Heart left ventricle (tissue), 16 donors: ENCODE measurements at regions not wholly inside any gene's neighbourhood (a gene's known extent, or its start where the extent isn't known, plus 50 kb on each side); places are given as distances from the start of the nearest gene placed in this dataset.

Source experiments
- ATAC-seq, 4 donors: fragments of 200-7000 bp; cut with Tn5 transposase; one replicate each; pipeline ENCODE4 v1.9.1; 2020 to 2022; ENCODE audit warnings: moderate library complexity in 4 of 4, mild to moderate bottlenecking in 3 of 4, moderate number of reproducible peaks in 1 of 4
- DNase-seq, 5 donors: peaks; one replicate each; pipeline ENCODE4 v3.0.0-alpha.2; 2020
- H3K27ac ChIP-seq, 12 donors: fragments of 200-600 bp; sonication (generic) in 4 of 12; one replicate each; pipeline versions ENCODE4 v1.5.0 to v1.8.0; 2016 to 2022; ENCODE audit warnings: mild to moderate bottlenecking in 2 of 12
- H3K27me3 ChIP-seq, 9 donors: fragments of 200-600 bp; sonication (generic) in 2 of 9; one replicate each; pipeline versions ENCODE4 v1.5.1 to v1.8.0; 2016 to 2022; ENCODE audit warnings: mild to moderate bottlenecking in 3 of 9
- H3K36me3 ChIP-seq, 9 donors: fragments of 200-600 bp; sonication (generic) in 2 of 9; one replicate each; pipeline versions ENCODE4 v1.5.0 to v1.8.0; 2018 to 2022; ENCODE audit warnings: mild to moderate bottlenecking in 2 of 9
- H3K4me1 ChIP-seq, 12 donors: fragments of 200-600 bp; sonication (generic) in 4 of 12; one replicate each; pipeline versions ENCODE4 v1.5.0 to v1.8.0; 2016 to 2022; ENCODE audit warnings: mild to moderate bottlenecking in 3 of 12
- H3K4me3 ChIP-seq, 12 donors: fragments of 200-600 bp; sonication (generic) in 4 of 12; one replicate each; pipeline versions ENCODE4 v1.5.0 to v1.8.0; 2017 to 2022; ENCODE audit warnings: mild to moderate bottlenecking in 9 of 12, moderate library complexity in 4 of 12
- H3K9me3 ChIP-seq, 12 donors: fragments of 200-600 bp; sonication (generic) in 4 of 12; one replicate each; pipeline versions ENCODE4 v1.5.0 to v1.8.0; 2016 to 2022; ENCODE audit warnings: mild to moderate bottlenecking in 1 of 12
- POLR2A ChIP-seq, 2 donors: fragments of 450-650 bp; IDR thresholded peaks; one replicate each; pipeline ENCODE4 v1.6.1; 2017; ENCODE audit warnings: antibody characterized with exemption in 2 of 2, mild to moderate bottlenecking in 2 of 2, moderate library complexity in 2 of 2
- WGBS, 4 donors: extraction: QIAGEN DNeasy Blood & Tissue Kit in 2 of 4; methylation state at CpG; one replicate each; pipeline versions ENCODE4 v1.1.5 to v1.1.7; 2013 to 2018; 5-methylcytosine and 5-hydroxymethylcytosine counted together
- intact Hi-C, 10 donors: fragments of 100-400 bp; cut with DNase I; formaldehyde crosslinking; loops; one replicate each; pipeline versions ENCODE4 v1.11.1 to v1.14.2; 2022
- TF ChIP-seq, protein P1 (sequence below), 12 donors: fragments of 200-600 bp; sonication (generic) in 4 of 12; IDR thresholded peaks; one replicate each; pipeline versions ENCODE4 v1.5.0 to v1.8.0; 2018 to 2022; ENCODE audit warnings: antibody characterized with exemption in 12 of 12, mild to moderate bottlenecking in 5 of 12
- donor health status: ischemic (EF 13 %, LVEDD 7.1; RV severe dilation, severe dysfunction).
- donor health status: healthy with polysubstance abuse.
- donor health status: DM: no; HTN: yes; CAD: no.
- donor health status: DM: no; HTN: no; CAD: no.
- donor health status: ischemic (EF 25% LVEDD 6.9; RV normal size, moderate dysfunction).
- donor health status: ischemic (EF 25% LVEDD 5.7; RV mildly dilated, moderate dysfunction).
- donor health status: healthy.
- donor health status: DM: yes; HTN: yes; CAD: no.
- donor health status: ischemic (EF 35%, LVEDD 5.7; RV mildly dilated, moderate dysfunction).
- donor health status: nonischemic (EF 11% LVEDD 7.7; RV severe dilation, severe dysfunction).
- donor health status: DM: yes; HTN: yes; CAD: no.
- donor health status: PGD.
- donor health status: ischemic (EF 29% LVEDD 5.4; RV normal size, mild dysfunction).
- donor health status: nonischemic (EF 23%, LVEDD 6.1; RV moderate dilation, normal function).

DNA sequence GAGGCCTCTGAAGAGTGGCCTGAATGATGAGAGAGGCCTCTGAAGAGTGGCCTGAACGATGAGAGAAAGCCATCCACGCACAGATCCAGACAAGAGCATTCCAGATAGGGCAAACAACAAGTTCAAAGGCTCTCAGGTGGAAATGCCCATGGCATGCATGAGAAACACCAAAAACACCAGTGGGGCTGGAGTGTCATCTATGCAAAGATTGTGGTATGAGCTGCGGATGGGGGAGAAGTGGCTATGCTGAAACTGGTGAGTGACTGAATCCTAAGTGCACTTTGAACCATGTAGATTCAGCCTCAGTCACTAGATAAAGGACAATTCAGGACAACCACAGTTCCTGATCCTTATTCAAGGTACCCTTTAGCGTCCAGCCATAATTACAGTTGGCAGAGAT is 79.4 kb upstream of the GZMB start:
- Histone ChIP-seq H3K9me3 (no peaks in the 10 kb centered on the region), H3K4me1 (peaks cover 0 to 3% (median 0%) of the 10 kb centered on the region in 12 donors), H3K36me3 (no peaks in the 10 kb centered on the region), H3K4me3 (no peak overlapping the region), H3K27me3 (no peaks in the 10 kb centered on the region), H3K27ac (no peak overlapping the region)
- intact Hi-C loops, result loop anchor here in 9 of 10 donors (5.0 to 10.0 kb wide), 6 partner anchors 434 to 694 kb away; no protein-coding TSS in a partner anchor
- TF ChIP-seq, protein P1, sequence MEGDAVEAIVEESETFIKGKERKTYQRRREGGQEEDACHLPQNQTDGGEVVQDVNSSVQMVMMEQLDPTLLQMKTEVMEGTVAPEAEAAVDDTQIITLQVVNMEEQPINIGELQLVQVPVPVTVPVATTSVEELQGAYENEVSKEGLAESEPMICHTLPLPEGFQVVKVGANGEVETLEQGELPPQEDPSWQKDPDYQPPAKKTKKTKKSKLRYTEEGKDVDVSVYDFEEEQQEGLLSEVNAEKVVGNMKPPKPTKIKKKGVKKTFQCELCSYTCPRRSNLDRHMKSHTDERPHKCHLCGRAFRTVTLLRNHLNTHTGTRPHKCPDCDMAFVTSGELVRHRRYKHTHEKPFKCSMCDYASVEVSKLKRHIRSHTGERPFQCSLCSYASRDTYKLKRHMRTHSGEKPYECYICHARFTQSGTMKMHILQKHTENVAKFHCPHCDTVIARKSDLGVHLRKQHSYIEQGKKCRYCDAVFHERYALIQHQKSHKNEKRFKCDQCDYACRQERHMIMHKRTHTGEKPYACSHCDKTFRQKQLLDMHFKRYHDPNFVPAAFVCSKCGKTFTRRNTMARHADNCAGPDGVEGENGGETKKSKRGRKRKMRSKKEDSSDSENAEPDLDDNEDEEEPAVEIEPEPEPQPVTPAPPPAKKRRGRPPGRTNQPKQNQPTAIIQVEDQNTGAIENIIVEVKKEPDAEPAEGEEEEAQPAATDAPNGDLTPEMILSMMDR (IDR thresholded peaks at IDR 0.05), result no peak
- TF ChIP-seq POLR2A (IDR thresholded peaks at IDR 0.05), result no peak
- no peak for ATAC-seq
- 78 to 88% (median 87%) methylated on average over 4 of the region's 4 CpGs for WGBS, 4 donors
- DNase-seq, result no peak

DNA sequence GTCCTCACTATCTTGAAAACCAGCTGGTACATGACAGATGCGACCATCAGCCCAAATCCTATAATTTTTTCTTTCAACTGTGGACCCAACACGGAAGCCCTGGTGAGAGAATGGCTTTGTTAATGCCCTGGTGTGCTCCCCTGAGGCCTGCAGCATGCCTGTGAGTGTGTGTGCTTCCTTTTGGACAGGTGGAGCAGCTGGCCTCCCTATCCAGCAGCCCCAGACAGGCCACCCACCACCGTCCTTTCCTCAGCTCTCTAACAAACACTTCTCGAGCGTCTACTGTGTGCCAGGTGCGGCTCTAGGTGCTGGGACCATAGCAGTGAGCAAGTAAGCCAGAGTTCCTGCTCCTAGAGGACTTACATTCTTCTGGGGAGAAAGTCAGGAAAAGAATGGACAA is 78.9 kb upstream of the GZMB start:
- no peak overlapping the region for H3K4me3 ChIP-seq
- TF ChIP-seq, protein P1 (IDR thresholded peaks at IDR 0.05), result no peak
- TF ChIP-seq POLR2A (IDR thresholded peaks at IDR 0.05), result no peak
- DNase-seq (no peak), ATAC-seq (no peak)
- 76 to 86% (median 81%) methylated on average over 6 of the region's 6 CpGs for WGBS, 4 donors
- H3K9me3 ChIP-seq, result no peaks in the 10 kb centered on the region
- no peaks in the 10 kb centered on the region for H3K36me3 ChIP-seq
- H3K27me3 ChIP-seq, result no peaks in the 10 kb centered on the region
- intact Hi-C loops, result loop anchor here in 9 of 10 donors (5.0 to 10.0 kb wide), 6 partner anchors 434 to 694 kb away; no protein-coding TSS in a partner anchor
- no peak overlapping the region for H3K27ac ChIP-seq
- H3K4me1 ChIP-seq, result peaks cover 0 to 3% (median 0%) of the 10 kb centered on the region in 12 donors

DNA sequence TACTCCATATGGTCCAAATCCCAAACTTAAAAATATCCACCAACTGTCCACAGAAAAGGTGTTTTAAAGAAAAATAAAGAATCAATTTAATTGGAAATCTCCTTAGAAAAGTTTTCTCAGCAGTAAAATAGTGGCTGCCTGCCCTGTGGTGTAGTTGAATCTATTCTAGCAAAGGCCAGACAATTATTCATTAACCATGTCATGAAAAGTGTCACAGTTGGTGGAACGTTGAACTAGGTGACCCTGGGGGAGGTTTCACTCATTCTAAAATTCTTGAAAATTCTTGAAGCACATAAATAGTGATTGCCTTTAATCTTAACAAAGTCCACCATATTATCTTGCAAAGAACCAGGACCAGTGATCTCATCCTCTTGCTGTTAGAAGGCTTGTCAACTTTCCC is 78.4 kb upstream of the GZMB start:
- Histone ChIP-seq H3K27ac (no peak overlapping the region), H3K4me1 (peaks cover 0 to 3% (median 0%) of the 10 kb centered on the region in 12 donors), H3K4me3 (no peak overlapping the region), H3K36me3 (no peaks in the 10 kb centered on the region), H3K27me3 (no peaks in the 10 kb centered on the region), H3K9me3 (no peaks in the 10 kb centered on the region)
- TF ChIP-seq POLR2A (IDR thresholded peaks at IDR 0.05), result no peak
- TF ChIP-seq, protein P1 (IDR thresholded peaks at IDR 0.05), result no peak
- no peak for DNase-seq
- intact Hi-C loops, result loop anchor here in 9 of 10 donors (5.0 to 10.0 kb wide), 6 partner anchors 435 to 695 kb away; no protein-coding TSS in a partner anchor
- WGBS, 4 donors, result 77 to 88% (median 83%) methylated on average over 1 of the region's 1 CpG
- no peak for ATAC-seq

DNA sequence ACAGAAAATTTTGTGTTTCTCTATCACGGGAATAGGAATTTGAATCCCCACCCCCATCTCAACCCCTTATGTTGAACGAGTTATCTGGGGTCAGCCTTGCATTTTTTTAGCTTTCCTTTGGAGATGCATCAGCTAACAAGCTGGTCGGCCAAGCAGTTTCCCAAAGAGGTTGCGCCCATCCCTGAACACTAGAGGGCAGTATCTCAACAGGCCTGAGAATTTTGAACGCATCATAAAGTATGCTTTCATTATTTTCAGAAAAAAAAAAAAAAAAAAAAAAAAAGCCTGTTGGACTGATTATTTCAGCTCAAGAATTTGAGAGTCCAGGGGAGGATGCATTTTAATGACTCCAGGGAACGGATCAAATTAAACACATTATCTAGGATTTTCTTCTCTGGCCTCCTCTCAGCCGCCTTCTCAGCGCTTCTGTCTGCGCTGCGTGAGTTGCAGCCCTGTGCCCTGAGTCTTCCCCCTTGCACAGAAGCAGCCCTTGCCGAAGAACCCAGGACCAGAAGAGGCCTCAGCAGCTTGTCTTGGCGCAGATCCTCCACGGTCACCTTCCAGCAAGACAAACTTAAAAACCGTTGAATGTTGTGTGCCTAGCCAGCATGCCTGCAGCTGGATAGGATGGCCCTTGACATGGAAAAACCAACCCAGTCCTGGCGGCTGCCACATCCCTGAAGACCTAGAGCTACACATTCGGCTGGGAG is 76.6 kb upstream of the GZMB start:
- no peaks in the 10 kb centered on the region for H3K36me3 ChIP-seq
- intact Hi-C loops, result loop anchor here in 9 of 10 donors (1.0 to 10.0 kb wide), 8 partner anchors 437 to 697 kb away; no protein-coding TSS in a partner anchor

More for the DNA sequence above, 76.6 kb upstream of the GZMB start:
- ATAC-seq (peak in 3 of 4 donors; percentile 49 to 76 (median 72)), DNase-seq (peak in 4 of 5 donors; percentile 40 to 52 (median 48))
- WGBS, 4 donors, result 34 to 46% (median 38%) methylated on average over 16 of the region's 16 CpGs
- Histone ChIP-seq H3K27me3 (no peaks in the 10 kb centered on the region), H3K4me3 (peak overlapping the region in 8 of 12 donors; percentile 13 to 52 (median 31)), H3K27ac (no peak overlapping the region), H3K9me3 (no peaks in the 10 kb centered on the region), H3K4me1 (peaks cover 0 to 3% (median 0%) of the 10 kb centered on the region in 12 donors)
- TF ChIP-seq, protein P1 (IDR thresholded peaks at IDR 0.05), result peak; percentile 77 to 91 (median 80)
- TF ChIP-seq POLR2A (IDR thresholded peaks at IDR 0.05), result no peak
